Uterus (tissue), 3 donors: ENCODE measurements at regions not wholly inside any gene's neighbourhood (a gene's known extent, or its start where the extent isn't known, plus 50 kb on each side); places are given as distances from the start of the nearest gene placed in this dataset.

ENCODE experiments used
- DNase-seq, 2 donors: peaks; one replicate each; pipeline ENCODE4 v3.0.0-alpha.2; 2019 to 2020
- H3K27ac ChIP-seq, 2 donors: fragments of 200-600 bp; sonication (generic); 1 replicate in 1 of 2; 2 replicates in 1 of 2; pipeline ENCODE4 v1.5.1; 2016 to 2018
- H3K27me3 ChIP-seq, 2 donors: fragments of 200-600 bp; sonication (generic); one replicate each; pipeline ENCODE4 v1.5.1; 2018 to 2019; ENCODE audit warnings: control low read depth in 1 of 2
- H3K36me3 ChIP-seq, 2 donors: fragments of 200-600 bp; sonication (generic); one replicate each; pipeline ENCODE4 v1.5.1; 2019; ENCODE audit warnings: control low read depth in 1 of 2
- H3K4me1 ChIP-seq, 2 donors: fragments of 200-600 bp; sonication (generic); one replicate each; pipeline ENCODE4 v1.5.1; 2018 to 2019; ENCODE audit warnings: control low read depth in 1 of 2
- H3K4me3 ChIP-seq, 2 donors: fragments of 200-600 bp; sonication (generic); 1 replicate in 1 of 2; 2 replicates in 1 of 2; pipeline ENCODE4 v1.5.1; 2018 to 2019; ENCODE audit warnings: mild to moderate bottlenecking in 1 of 2
- H3K9me3 ChIP-seq, 2 donors: fragments of 200-600 bp; sonication (generic); one replicate each; pipeline ENCODE4 v1.5.1; 2019; ENCODE audit warnings: control low read depth in 1 of 2
- CTCF ChIP-seq, 4 experiments: fragments of 200-600 bp in 2 of 4; fragments of 450-650 bp in 2 of 4; sonication (generic) in 2 of 4; IDR thresholded peaks; one replicate each; pipeline ENCODE4 v1.5.1; 2016 to 2019; ENCODE audit warnings: antibody characterized with exemption in 4 of 4, mild to moderate bottlenecking in 2 of 4, moderate library complexity in 1 of 4
- POLR2A ChIP-seq, 2 donors: fragments of 450-650 bp; IDR thresholded peaks; one replicate each; pipeline ENCODE4 v1.6.1; 2016; ENCODE audit warnings: antibody characterized with exemption in 2 of 2, mild to moderate bottlenecking in 1 of 2, moderate library complexity in 1 of 2
- intact Hi-C: fragments of 100-400 bp; cut with DNase I; formaldehyde crosslinking; loops from one replicate; pipeline ENCODE4 v1.15.1; 2023; ENCODE audit warnings: low total_unique reads
- donor health status: DM: yes; HTN: yes; CAD: no.

- TF ChIP-seq POLR2A (IDR thresholded peaks at IDR 0.05) (no peak), CTCF (IDR thresholded peaks at IDR 0.05) (no peak)
- Histone ChIP-seq H3K4me1 (no peaks in the 10 kb centered on the region), H3K9me3 (no peaks in the 10 kb centered on the region), H3K4me3 (no peak overlapping the region), H3K27ac (no peak overlapping the region), H3K36me3 (no peaks in the 10 kb centered on the region), H3K27me3 (no peaks in the 10 kb centered on the region)
- no peak for DNase-seq
- intact Hi-C loops, result no loop called here
These were observed 888.7 kb upstream of the CNTNAP5 start for GRCh38 chr2:123136419-123136818.

GRCh38 chr2:123144082-123144481, 881.0 kb upstream of the CNTNAP5 start:
- intact Hi-C loops, result no loop called here
- Histone ChIP-seq H3K36me3 (no peaks in the 10 kb centered on the region), H3K27ac (no peak overlapping the region), H3K4me1 (no peaks in the 10 kb centered on the region), H3K4me3 (no peak overlapping the region), H3K9me3 (no peaks in the 10 kb centered on the region), H3K27me3 (no peaks in the 10 kb centered on the region)
- TF ChIP-seq POLR2A (IDR thresholded peaks at IDR 0.05) (no peak), CTCF (IDR thresholded peaks at IDR 0.05) (no peak)
- no peak for DNase-seq

GRCh38 chr2:123153041-123153440, 872.0 kb upstream of the CNTNAP5 start:
- TF ChIP-seq CTCF (IDR thresholded peaks at IDR 0.05) (no peak), POLR2A (IDR thresholded peaks at IDR 0.05) (no peak)
- Histone ChIP-seq H3K4me1 (no peaks in the 10 kb centered on the region), H3K27me3 (no peaks in the 10 kb centered on the region), H3K27ac (no peak overlapping the region), H3K9me3 (no peaks in the 10 kb centered on the region), H3K36me3 (no peaks in the 10 kb centered on the region), H3K4me3 (no peak overlapping the region)
- intact Hi-C loops, result no loop called here
- DNase-seq, result no peak

- no peaks in the 10 kb centered on the region for H3K27me3 ChIP-seq
- TF ChIP-seq CTCF (IDR thresholded peaks at IDR 0.05) (no peak), POLR2A (IDR thresholded peaks at IDR 0.05) (no peak)
- H3K4me3 ChIP-seq, result no peak overlapping the region
- H3K27ac ChIP-seq, result no peak overlapping the region
- H3K9me3 ChIP-seq, result no peaks in the 10 kb centered on the region
- intact Hi-C loops, result no loop called here
- no peaks in the 10 kb centered on the region for H3K4me1 ChIP-seq
- no peaks in the 10 kb centered on the region for H3K36me3 ChIP-seq
- no peak for DNase-seq
These were observed 870.9 kb upstream of the CNTNAP5 start for GRCh38 chr2:123154195-123154594.

- no peak overlapping the region for H3K27ac ChIP-seq
- intact Hi-C loops, result no loop called here
- H3K36me3 ChIP-seq, result no peaks in the 10 kb centered on the region
- H3K4me3 ChIP-seq, result no peak overlapping the region
- H3K27me3 ChIP-seq, result no peaks in the 10 kb centered on the region
- DNase-seq, result no peak
- no peaks in the 10 kb centered on the region for H3K4me1 ChIP-seq
- H3K9me3 ChIP-seq, result no peaks in the 10 kb centered on the region
- TF ChIP-seq POLR2A (IDR thresholded peaks at IDR 0.05), result no peak
- no peak for TF ChIP-seq CTCF (IDR thresholded peaks at IDR 0.05)
These were observed 868.1 kb upstream of the CNTNAP5 start for GRCh38 chr2:123157016-123157415.
